ENCODE measurements at regions not wholly inside any gene's neighbourhood (a gene's known extent, or its start where the extent isn't known, plus 50 kb on each side); places are given as distances from the start of the nearest gene placed in this dataset.

DNA sequence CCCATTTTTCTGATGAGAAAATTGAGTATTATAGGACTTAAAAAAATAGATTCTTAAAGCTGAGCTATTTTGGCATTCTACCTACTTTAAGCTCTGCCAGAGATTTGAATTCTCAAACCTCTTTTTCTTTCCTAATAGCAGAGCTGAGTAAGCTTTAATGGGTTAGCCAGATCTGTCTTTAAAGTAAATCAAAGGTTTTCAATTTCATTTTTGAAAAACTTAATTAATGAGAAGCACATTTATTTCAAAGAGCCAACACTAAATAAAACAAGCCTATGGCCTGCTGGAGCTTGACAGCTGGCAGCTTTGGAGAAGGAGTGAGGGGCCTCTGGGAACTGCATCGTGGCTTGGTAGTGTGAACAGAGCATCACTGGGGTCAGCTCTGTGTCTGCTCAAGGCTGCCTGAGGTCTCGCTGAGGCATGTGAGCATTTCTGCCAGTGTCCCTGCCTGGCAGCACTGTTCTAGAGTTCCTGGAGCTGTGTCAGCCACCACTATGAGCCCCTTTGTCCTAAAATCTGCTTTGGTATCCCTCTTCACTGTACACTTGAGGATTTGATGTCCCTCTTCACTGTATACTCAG is 50.4 kb upstream of the PRSS23 start:
- no peak for TF ChIP-seq CTCF (IDR thresholded peaks at IDR 0.05)
- TF ChIP-seq POLR2A (IDR thresholded peaks at IDR 0.05) = no peak

Measured in upper lobe of left lung (tissue), 4 donors.